ENCODE measurements at regions not wholly inside any gene's neighbourhood (a gene's known extent, or its start where the extent isn't known, plus 50 kb on each side); places are given as distances from the start of the nearest gene placed in this dataset.

GRCh38 chr7:145175366-145175765 lies 339.5 kb upstream of the TPK1 start:
- no peak for TF ChIP-seq CTCF (IDR thresholded peaks at IDR 0.05; ENCODE audit: insufficient read depth, low read length, poor library complexity, severe bottlenecking)
- TF ChIP-seq EZH2phosphoT487 (conservative IDR thresholded peaks at IDR 0.05; ENCODE audit: low read length), result no peak

All from SU-DHL-6 (cell line).